ENCODE measurements at regions not wholly inside any gene's neighbourhood (a gene's known extent, or its start where the extent isn't known, plus 50 kb on each side); places are given as distances from the start of the nearest gene placed in this dataset.

- no peak for TF ChIP-seq FOS (IDR thresholded peaks at IDR 0.05; ENCODE audit: low read depth, low read length)
- no peak for TF ChIP-seq BHLHE40 (IDR thresholded peaks at IDR 0.05; ENCODE audit: low read depth, low read length)
These were observed 185.2 kb downstream of the AVL9 start (continued) for GRCh38 chr7:32680259-32681173.

- no peak overlapping the region for H3K56ac ChIP-seq (ENCODE audit: extremely low read depth, insufficient read depth, low read length)
- no peaks in the 10 kb centered on the region for H3K36me3 ChIP-seq (ENCODE audit: control insufficient read depth, insufficient read depth, low read length)
- peaks cover 2% of the 10 kb centered on the region; the same call in 1 of the 2 replicates for H3K4me1 ChIP-seq (ENCODE audit: control insufficient read depth, insufficient read depth, low read length)
- 0 out of 2 replicates have a peak overlapping the region, but pooled peaks have one; percentile 15 for H2BK120ac ChIP-seq (ENCODE audit: low read depth, low read length)
- H3K27ac ChIP-seq (ENCODE audit: insufficient read depth, low read length) = no peak overlapping the region
- H2AK9ac ChIP-seq (replicated peaks; ENCODE audit: low read depth, low read length, poor library complexity) = no peak overlapping the region
- intact Hi-C loops (cut with micrococcal nuclease) (no loop called here), dilution Hi-C loops (cut with HindIII; ENCODE audit: low sequenced_read_pairs, unreplicated experiment) (no loop called here), in situ Hi-C loops (cut with MboI; ENCODE audit: low sequenced_read_pairs) (no loop called here)
- H2AFZ ChIP-seq (replicated peaks; ENCODE audit: low read length, poor library complexity) = no peak overlapping the region
- ChIA-PET CTCF (no interaction called here), POLR2A (ENCODE audit: unreplicated experiment) (no interaction called here)
- no CpG with 5 or more reads among the region's 4 CpGs for WGBS, 2 experiments (ENCODE audit: extremely low coverage in 2 of 2, insufficient read length in 1 of 2)
- H2BK5ac ChIP-seq (ENCODE audit: low read depth, low read length, poor library complexity, severe bottlenecking) = no peak overlapping the region
- no peak overlapping the region for H3K4me2 ChIP-seq (ENCODE audit: low read depth, low read length)
- H3K27me3 ChIP-seq (ENCODE audit: control insufficient read depth, insufficient read depth, low read length) = no peaks in the 10 kb centered on the region
- no peak overlapping the region for H3K4ac ChIP-seq (ENCODE audit: low read depth, low read length)
- no peak for DNase-seq
- no peak overlapping the region for H3K14ac ChIP-seq (replicated peaks; ENCODE audit: low read depth, low read length)
- H2AK5ac ChIP-seq (ENCODE audit: low read depth, low read length) = no peak overlapping the region
- H3K9me1 ChIP-seq (ENCODE audit: insufficient read depth, low read length) = no peaks in the 10 kb centered on the region
- H2BK20ac ChIP-seq (ENCODE audit: low read depth, low read length) = no peak overlapping the region
- H3K23ac ChIP-seq (ENCODE audit: low read depth, low read length) = no peak overlapping the region
- ATAC-seq (ENCODE audit: low read depth) = no peak
- H3K9me3 ChIP-seq (ENCODE audit: control insufficient read depth, insufficient read depth, low read length) = no peaks in the 10 kb centered on the region
- no peak overlapping the region for H4K8ac ChIP-seq (ENCODE audit: low read depth in 2 of 2, low read length in 2 of 2)
- BruUV-seq (replicated peaks) = no TSS peak
- H3K4me3 ChIP-seq (ENCODE audit: insufficient read depth, low read depth, low read length) = no peak overlapping the region
- no peak overlapping the region for H2BK15ac ChIP-seq (ENCODE audit: low read depth, low read length)
- H4K5ac ChIP-seq (ENCODE audit: low read depth, low read length) = no peak overlapping the region
- H3K79me1 ChIP-seq (ENCODE audit: low read depth in 1 of 2, low read length in 2 of 2) = no peaks in the 10 kb centered on the region
- H4K20me1 ChIP-seq (ENCODE audit: insufficient read depth, low read length) = no peaks in the 10 kb centered on the region
- TF ChIP-seq BHLHE40 (IDR thresholded peaks at IDR 0.05; ENCODE audit: low read depth, low read length) (no peak), NFE2L2 (IDR thresholded peaks at IDR 0.05; ENCODE audit: low read depth, low read length) (peak; percentile 25; the same call in 1 of the 2 replicates)
- H3K9ac ChIP-seq (ENCODE audit: low read depth, low read length) = no peak overlapping the region
- H3K18ac ChIP-seq (ENCODE audit: low read depth, low read length) = no peak overlapping the region
- no peak overlapping the region for H4K91ac ChIP-seq (ENCODE audit: insufficient read depth, low read depth, low read length)
These were observed 183.9 kb downstream of the AVL9 start for GRCh38 chr7:32679192-32679591.
